Cerebellar nuclear complex (tissue), 1 donor: ENCODE measurements at regions not wholly inside any gene's neighbourhood (a gene's known extent, or its start where the extent isn't known, plus 50 kb on each side); places are given as distances from the start of the nearest gene placed in this dataset.
A peak's percentile ranks its signal among the peaks of the same experiment; 100 is the strongest.
"Not testable (repeated sequence)": the region's sequence is repeated elsewhere in the genome, so short reads cannot be mapped to it uniquely, and the experiment has no call there.

Source experiments
- DNase-seq, 2 experiments: peaks; one replicate each; lab custom pipeline; 2025; lab: John Stamatoyannopoulos, UW

DNA sequence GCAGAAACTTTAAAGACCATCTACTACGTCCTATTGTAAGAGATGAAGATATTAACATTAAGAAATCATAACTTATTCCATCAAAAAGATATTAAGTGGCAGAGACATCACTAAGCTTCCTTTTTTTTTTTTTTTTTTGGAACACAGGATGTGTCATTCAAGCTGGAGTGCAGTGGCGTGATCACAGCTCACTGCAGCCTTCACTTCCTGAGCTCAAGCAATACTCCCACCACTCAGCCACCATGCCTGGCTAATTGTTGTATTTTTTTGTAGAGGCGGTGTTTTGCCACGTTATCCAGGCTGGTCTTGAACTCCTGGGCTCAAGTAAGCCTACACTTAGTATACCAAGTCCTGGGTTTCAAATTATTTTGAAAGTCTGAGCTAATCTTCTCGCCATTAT is 169.7 kb upstream of the KCTD7 start:
- DNase-seq = not testable (repeated sequence)

GRCh38 chr7:66459783-66460413 is 168.8 kb upstream of the KCTD7 start:
- DNase-seq = not testable (repeated sequence)

DNA sequence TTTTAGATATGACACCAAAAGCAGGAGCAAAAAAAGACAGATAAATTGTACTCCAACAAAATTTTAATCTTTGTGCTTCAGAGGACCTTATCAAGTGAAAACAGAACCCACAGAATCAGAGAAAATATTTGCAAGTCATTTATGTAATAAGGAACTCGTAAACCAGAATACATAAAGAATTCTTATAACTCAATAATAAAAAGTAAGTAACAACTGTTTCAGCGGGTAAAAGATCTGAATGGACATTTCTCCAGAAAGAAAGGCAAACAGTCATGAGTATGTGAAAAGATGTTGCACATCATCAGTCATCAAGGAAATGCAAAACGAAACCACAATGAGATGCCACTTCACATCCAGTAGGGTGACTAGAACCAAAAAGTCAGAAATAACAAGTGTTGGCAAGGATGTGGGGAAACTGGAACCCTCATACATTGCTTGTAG is 167.7 kb upstream of the KCTD7 start:
- no peak for DNase-seq

GRCh38 chr7:66461397-66461796 is 167.3 kb upstream of the KCTD7 start:
- DNase-seq = not testable (repeated sequence)

GRCh38 chr7:66462831-66463230 is 165.8 kb upstream of the KCTD7 start:
- DNase-seq = not testable (repeated sequence)

DNA sequence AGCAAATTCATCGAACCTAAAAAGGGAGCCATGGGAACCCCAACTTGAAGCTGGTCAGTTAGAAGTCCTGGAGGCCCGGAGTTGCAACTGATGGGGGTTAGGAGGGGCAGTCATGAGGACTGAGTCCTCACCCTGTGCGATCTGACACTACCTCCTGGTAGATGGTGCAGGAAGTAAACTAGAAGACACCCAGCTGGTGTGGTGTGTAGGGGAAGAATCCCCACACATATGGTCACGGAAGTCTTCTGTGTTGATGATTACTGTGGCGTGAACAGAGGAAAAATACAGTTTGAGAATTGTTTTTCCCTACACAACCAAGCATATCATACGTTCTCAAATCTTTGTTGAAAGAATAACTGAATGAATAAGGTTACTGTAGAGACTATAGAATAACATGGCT is 164.6 kb upstream of the KCTD7 start:
- DNase-seq = no peak

DNA sequence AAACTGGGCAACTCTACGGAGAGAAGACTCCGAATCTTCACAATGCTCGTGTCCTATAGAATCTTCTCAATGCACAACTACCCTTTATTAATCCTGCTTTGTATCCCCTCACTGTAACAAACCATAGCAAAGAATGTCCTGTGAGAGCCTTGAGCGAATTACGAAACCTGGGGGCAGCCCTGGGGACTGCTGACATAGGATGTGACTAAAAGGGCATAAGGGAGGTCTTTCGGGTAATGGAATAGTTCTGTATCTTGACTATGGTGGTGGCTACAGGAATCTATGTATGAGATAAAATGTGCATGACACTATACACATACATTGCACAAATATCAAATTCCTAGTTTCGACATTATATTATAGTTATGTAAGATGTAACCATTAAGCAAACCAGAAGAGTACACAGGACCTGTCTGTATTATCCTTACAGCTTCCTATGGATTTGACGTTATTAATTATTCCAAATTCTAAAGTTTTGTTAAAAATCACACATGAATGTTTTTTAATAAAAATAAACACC is 162.5 kb upstream of the KCTD7 start:
- no peak for DNase-seq

GRCh38 chr7:66467887-66468286 is 160.8 kb upstream of the KCTD7 start:
- no peak for DNase-seq

GRCh38 chr7:66473064-66473463 is 155.6 kb upstream of the KCTD7 start:
- DNase-seq = not testable (repeated sequence)

DNA sequence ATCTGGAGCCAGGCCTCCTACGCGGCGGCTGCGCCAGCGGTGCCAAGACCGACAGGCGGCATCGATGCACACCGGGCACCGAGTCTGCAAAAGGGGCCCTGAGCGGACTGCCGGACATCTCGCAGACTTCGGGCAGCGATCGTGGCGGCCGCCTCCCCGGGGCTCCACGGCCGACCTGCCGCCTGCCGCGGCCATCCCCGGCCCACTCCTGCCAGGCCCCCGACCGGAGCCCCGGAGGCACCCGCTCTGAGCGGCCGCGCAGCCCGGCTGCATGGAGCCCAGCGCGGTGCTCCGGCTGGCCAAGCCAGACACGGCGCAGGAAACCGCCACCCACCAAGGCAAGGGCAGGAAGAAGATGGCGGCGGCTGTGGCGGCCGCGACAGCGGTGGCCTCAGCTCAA is 154.2 kb upstream of the KCTD7 start:
- no peak for DNase-seq

DNA sequence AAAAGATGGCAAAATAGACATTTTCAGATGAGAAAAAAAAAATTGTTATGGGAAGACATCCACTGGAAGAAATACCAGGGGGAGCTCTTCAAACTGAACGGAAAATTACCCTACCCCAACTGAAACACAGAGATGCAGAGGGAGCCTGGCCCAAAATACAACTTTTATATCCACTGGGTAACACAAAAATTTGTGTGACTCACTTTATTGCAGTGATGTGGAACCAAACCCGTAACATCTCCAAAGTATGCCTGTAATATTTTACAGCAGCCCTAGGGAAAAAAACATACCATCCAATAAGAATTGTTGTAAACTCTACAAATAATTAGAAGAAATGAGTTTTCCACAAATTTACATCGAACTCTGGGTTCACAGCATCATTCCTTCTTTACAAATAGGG is 152.6 kb upstream of the KCTD7 start:
- not testable (repeated sequence) for DNase-seq

DNA sequence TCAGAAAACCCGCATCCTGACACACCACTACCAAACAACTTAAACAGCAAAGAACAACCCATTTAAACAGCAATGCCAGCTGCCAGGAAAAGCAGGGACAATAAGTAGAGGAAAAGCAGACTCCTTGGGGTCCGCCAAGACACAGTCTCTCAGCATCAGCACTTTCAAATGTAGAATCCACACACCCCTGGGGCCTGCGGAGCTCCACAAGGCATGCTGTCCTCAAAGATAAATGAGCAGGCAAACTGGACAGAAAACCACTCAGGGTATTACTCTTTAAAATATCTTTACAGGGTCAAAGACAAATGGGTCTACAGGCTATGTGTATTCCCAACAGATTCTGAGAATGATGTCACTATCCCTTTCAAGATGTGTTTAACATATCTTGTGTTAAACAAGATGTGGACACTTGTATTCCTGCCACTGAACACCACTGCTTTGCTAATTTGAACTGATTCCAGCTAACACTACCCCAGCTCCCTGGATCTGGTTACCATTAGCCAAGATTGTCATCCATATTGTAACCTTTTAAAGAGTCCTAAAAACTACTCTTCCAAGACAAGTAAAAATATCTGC is 150.8 kb upstream of the KCTD7 start:
- not testable (repeated sequence) for DNase-seq

DNA sequence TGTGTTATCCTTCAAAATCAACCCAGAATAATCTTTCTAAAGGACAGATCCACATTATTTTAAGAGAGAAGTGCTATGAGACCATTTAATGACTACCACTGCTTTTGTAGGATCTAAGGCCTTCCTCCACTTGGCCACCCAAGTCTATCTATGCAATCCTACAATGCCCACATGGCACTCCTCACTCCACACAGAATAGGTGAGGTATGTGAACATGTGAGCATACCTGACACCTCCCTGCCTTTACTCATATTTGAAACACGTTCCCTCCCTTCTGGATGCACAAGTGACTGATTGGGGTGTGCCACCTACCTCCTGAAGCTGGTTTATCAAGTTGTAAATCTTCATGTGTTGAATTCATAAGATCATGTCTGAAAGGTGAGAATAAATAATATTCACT is 147.5 kb upstream of the KCTD7 start:
- DNase-seq = not testable (repeated sequence)

- not testable (repeated sequence) for DNase-seq
Measured at GRCh38 chr7:66489065-66489464, 139.6 kb upstream of the KCTD7 start.

GRCh38 chr7:66489741-66490140 is 138.9 kb upstream of the KCTD7 start:
- DNase-seq = not testable (repeated sequence)

DNA sequence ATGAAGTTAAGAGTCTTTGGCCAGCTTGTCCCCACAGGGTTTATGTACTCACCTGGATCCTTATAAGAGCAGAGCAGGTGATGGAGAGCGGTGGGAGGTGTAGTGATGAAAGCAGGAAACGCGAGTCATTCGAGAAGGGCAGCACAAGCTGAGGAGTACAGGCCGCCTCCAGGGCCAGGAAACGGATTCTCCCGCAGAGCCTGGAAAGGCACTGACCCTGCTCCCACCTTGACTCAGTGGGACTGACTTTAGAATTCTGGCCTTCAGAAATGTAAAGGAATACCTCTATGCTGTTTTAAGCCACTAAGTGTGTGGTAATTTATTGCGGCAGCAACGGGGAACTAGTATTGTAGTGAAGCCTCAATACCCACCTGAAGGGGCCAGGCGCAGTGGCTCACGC is 137.7 kb upstream of the KCTD7 start:
- DNase-seq = not testable (repeated sequence)

- not testable (repeated sequence) for DNase-seq
Measured at GRCh38 chr7:66492405-66492804, 136.3 kb upstream of the KCTD7 start.

DNA sequence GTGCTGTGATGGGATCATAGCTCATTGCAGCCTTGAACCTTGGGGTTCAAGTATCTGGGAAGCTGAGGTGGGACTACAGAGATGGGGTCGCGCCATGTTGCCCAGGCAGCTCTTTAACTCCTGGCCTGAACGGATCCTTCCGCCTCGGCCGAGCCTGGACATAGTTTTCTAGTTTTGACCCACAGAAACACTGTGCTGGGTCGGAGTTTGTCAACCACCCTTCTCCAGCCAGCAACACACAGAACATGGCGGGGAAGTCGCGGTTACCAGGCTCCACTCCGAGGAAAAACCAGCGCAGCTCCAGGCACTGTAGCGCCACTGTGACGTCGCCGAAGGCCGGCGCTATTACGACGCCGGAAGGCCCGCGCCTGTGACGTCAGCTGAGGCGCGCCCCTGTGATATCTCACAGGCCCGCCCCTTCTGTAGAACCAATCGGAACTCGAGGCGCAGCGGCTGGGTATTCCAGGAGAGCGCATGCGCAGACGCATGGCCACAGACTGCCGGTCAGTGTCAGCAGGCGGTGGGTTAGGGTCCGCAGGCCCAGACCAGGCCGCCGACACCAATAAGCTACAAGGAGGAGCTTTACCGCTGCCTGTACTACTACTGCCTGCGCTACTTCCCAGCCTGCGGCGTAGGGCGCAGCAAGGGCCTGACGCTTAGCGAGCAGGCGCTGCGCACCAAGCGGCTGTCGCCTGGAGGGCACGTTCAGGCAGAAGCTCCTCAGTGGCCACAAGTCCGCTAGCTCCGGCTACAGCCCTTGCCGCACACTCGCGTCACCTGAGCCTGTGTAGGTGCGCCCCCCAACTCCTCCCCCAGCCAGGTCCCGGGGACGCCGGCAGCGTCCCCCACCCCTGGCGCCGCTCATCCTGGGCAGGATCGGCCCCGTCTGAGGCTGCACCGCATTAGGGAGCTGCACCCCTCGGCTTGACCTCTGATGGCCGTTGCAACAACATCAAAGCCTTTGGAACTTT is 135.2 kb upstream of the KCTD7 start:
- DNase-seq = peak; percentile 84 to 86

- DNase-seq = no peak
Measured at GRCh38 chr7:66497346-66497745, 131.3 kb upstream of the KCTD7 start.

- DNase-seq = no peak
Measured at GRCh38 chr7:66500087-66500486, 128.6 kb upstream of the KCTD7 start.

DNA sequence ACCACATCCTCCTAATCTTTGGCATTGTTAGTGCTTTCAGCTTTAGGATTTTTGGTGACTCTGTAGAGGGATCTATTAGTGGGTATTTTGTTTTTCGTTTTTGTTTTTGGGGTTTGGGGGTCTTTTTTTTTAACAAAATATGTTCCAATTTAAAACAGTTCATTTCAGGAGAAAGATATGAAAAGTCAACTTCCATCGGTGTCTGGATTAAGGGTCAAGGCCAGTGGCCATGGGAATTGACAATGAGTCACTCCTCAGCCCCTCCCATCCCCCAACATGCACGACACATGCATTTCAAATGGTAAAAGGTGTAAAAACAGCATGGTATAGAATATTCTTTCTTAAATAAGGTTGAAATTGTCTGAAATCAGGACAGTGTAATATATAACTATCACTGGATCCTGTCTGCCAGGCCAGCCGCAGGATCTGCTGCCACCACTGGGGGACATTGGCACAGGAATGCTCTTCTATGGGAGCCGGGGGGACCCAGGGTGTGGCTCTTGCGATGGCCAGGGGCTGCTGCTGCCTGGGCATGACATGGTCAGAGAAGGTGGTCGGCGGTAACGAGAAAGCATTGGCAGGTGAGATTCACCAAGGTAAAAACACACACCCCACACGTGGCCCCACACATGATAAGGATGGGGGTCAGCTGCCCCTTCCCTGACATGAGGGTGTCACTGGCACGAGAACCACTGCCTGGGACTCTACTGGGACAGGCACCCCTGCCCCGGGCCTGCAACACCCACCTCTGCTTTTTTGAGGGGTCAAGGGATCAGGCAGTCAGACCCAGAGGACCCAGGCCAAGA is 126.2 kb upstream of the KCTD7 start:
- no peak for DNase-seq

GRCh38 chr7:66503036-66503370 is 125.7 kb upstream of the KCTD7 start:
- no peak for DNase-seq
